HCT116 (cell line): ENCODE measurements at regions not wholly inside any gene's neighbourhood (a gene's known extent, or its start where the extent isn't known, plus 50 kb on each side); places are given as distances from the start of the nearest gene placed in this dataset.

Source experiments
- ATAC-seq: fragments of 200-7000 bp; cut with Tn5 transposase; 2 replicates; pipeline ENCODE4 v1.9.1; 2020; ENCODE audit warnings: mild to moderate bottlenecking, moderate library complexity
- BruUV-seq: library from RNA; stranded (reverse); fragments of 400-500 nt; replicated peaks from 2 replicates; lab custom pipeline; 2021; lab: Mats Ljungman, UMichigan
- CTCF ChIA-PET: fragments of 300-600 bp; sonication (Branson Sonifier 250); formaldehyde crosslinking; loops from one replicate; lab custom pipeline; 2021; ENCODE audit warnings: antibody characterized with exemption; lab: Charles Lee
- POLR2A ChIA-PET: fragments of 300-600, 350-600 bp; sonication (Branson Sonifier 250); formaldehyde crosslinking; loops from one replicate; lab custom pipeline; 2021; ENCODE audit warnings: antibody characterized with exemption; lab: Charles Lee
- RAD21 ChIA-PET, 2 experiments: fragments of 300-600 bp; sonication (Branson Sonifier 250); formaldehyde crosslinking; loops; one replicate each; lab custom pipeline; 2023; ENCODE audit warnings: low total read pairs in 2 of 2; ENCODE audit not compliant: uncharacterized antibody in 2 of 2, unreplicated experiment in 2 of 2, low non-redundant PET in 1 of 2; lab: Charles Lee
- DNase-seq: peaks from one replicate; pipeline ENCODE4 v3.0.0-alpha.2; 2010; ENCODE audit warnings: low read depth, low spot score
- H2AFZ ChIP-seq: fragments of 200-600 bp; shearing (Covaris generic), sonication (generic); 2 replicates; pipeline ENCODE4 v1.6.1; 2017; ENCODE audit warnings: low read depth, mixed run types, mixed read lengths, antibody characterized with exemption, low read length; ENCODE audit not compliant: poor library complexity, severe bottlenecking
- H3K27ac ChIP-seq: 2 replicates; pipeline ENCODE4 v1.5.1; 2012; ENCODE audit warnings: low read depth, low read length
- H3K27me3 ChIP-seq: fragments of 200-600 bp; sonication (generic); 2 replicates; pipeline ENCODE4 v1.6.1; 2016; ENCODE audit warnings: mixed run types, low read length, mixed read lengths; ENCODE audit not compliant: insufficient read depth
- H3K36me3 ChIP-seq, 2 experiments: fragments of 200-500 bp in 1 of 2; fragments of 200-600 bp in 1 of 2; sonication (Bioruptor generic) in 1 of 2; sonication (generic) in 1 of 2; 2 replicates each; pipeline versions ENCODE4 v1.5.1 to v1.6.1; 2014 to 2016; ENCODE audit warnings: low read length in 2 of 2, inconsistent platforms in 1 of 2, mixed read lengths in 1 of 2, mixed run types in 1 of 2; ENCODE audit not compliant: insufficient read depth in 2 of 2, control insufficient read depth in 1 of 2
- H3K4me1 ChIP-seq, 2 experiments: fragments of 200-600 bp in 1 of 2; sonication (generic) in 1 of 2; 2 replicates each; pipeline versions ENCODE4 v1.5.1 to v1.6.1; 2012 to 2017; ENCODE audit warnings: low read length in 2 of 2, inconsistent platforms in 1 of 2, mild to moderate bottlenecking in 1 of 2, mixed read lengths in 1 of 2, mixed run types in 1 of 2, moderate library complexity in 1 of 2; ENCODE audit not compliant: insufficient read depth in 2 of 2, control insufficient read depth in 1 of 2
- H3K4me2 ChIP-seq: fragments of 200-600 bp; sonication (generic); 2 replicates; pipeline ENCODE4 v1.6.1; 2017; ENCODE audit warnings: mixed run types, low read length, mixed read lengths
- H3K4me3 ChIP-seq, 2 experiments: fragments of 200-600 bp in 1 of 2; sonication (generic) in 1 of 2; replicated peaks in 1 of 2; 2 replicates each; pipeline ENCODE4 v1.5.1; 2011 to 2016; ENCODE audit warnings: low read length in 2 of 2, control low read depth in 1 of 2, low read depth in 1 of 2, mild to moderate bottlenecking in 1 of 2, mixed read lengths in 1 of 2, mixed run types in 1 of 2
- H3K79me2 ChIP-seq: fragments of 200-600 bp; sonication (generic); 2 replicates; pipeline ENCODE4 v1.6.1; 2017; ENCODE audit warnings: mild to moderate bottlenecking, mixed run types, low read length, moderate library complexity, mixed read lengths; ENCODE audit not compliant: insufficient read depth
- H3K9ac ChIP-seq: fragments of 200-600 bp; sonication (generic); 2 replicates; pipeline ENCODE4 v1.6.1; 2016; ENCODE audit warnings: low read length, mixed read lengths
- H3K9me2 ChIP-seq: fragments of 200-600 bp; sonication (generic), shearing (Covaris generic); 2 replicates; pipeline ENCODE4 v1.6.1; 2017; ENCODE audit warnings: mixed run types, mild to moderate bottlenecking, moderate library complexity; ENCODE audit not compliant: insufficient read depth
- H3K9me3 ChIP-seq, 2 experiments: fragments of 200-500 bp in 1 of 2; fragments of 200-600 bp in 1 of 2; sonication (Bioruptor generic) in 1 of 2; sonication (generic) in 1 of 2; 2 replicates each; pipeline ENCODE4 v1.6.1; 2014 to 2017; ENCODE audit warnings: low read length in 2 of 2, mixed read lengths in 2 of 2, inconsistent platforms in 1 of 2, low read depth in 1 of 2, mild to moderate bottlenecking in 1 of 2, mixed run types in 1 of 2, moderate library complexity in 1 of 2; ENCODE audit not compliant: control insufficient read depth in 1 of 2, insufficient read depth in 1 of 2
- H4K20me1 ChIP-seq: fragments of 200-600 bp; sonication (generic), shearing (Covaris generic); 2 replicates; pipeline ENCODE4 v1.6.1; 2017; ENCODE audit warnings: mixed run types, mild to moderate bottlenecking, moderate library complexity; ENCODE audit not compliant: insufficient read depth
- ATF3 ChIP-seq: IDR thresholded peaks from 2 replicates; pipeline ENCODE4 v1.6.1; 2012
- CEBPB ChIP-seq: IDR thresholded peaks from 2 replicates; pipeline ENCODE4 v1.6.1; 2012; ENCODE audit warnings: low read depth
- CTCF ChIP-seq, 3 experiments: fragments of 200-600 bp in 1 of 3; sonication (generic) in 1 of 3; IDR thresholded peaks in 2 of 3; conservative IDR thresholded peaks in 1 of 3; 2 replicates each; pipeline ENCODE4 v1.5.1; 2012 to 2017; ENCODE audit warnings: low read depth in 2 of 3, low read length in 2 of 3, antibody characterized with exemption in 1 of 3, borderline replicate concordance in 1 of 3, control low read depth in 1 of 3, mild to moderate bottlenecking in 1 of 3, mixed read lengths in 1 of 3, mixed run types in 1 of 3, moderate library complexity in 1 of 3; ENCODE audit not compliant: insufficient read depth in 1 of 3
- EGR1 ChIP-seq: IDR thresholded peaks from 2 replicates; pipeline ENCODE4 v1.6.1; 2012; ENCODE audit warnings: low read depth
- ELF1 ChIP-seq: IDR thresholded peaks from 2 replicates; pipeline ENCODE4 v1.6.1; 2012; ENCODE audit warnings: low read depth, borderline replicate concordance
- EZH2phosphoT487 ChIP-seq: fragments of 200-600 bp; IDR thresholded peaks from 2 replicates; pipeline ENCODE4 v1.6.1; 2018; ENCODE audit warnings: antibody characterized with exemption, borderline replicate concordance
- FOSL1 ChIP-seq: IDR thresholded peaks from 2 replicates; pipeline ENCODE4 v1.6.1; 2012; ENCODE audit warnings: low read depth
- POLR2A ChIP-seq: IDR thresholded peaks from 2 replicates; pipeline ENCODE4 v1.7.0; 2011; ENCODE audit warnings: borderline replicate concordance; ENCODE audit not compliant: insufficient read depth, insufficient read length; ENCODE audit errors: extremely low read depth
- RAD21 ChIP-seq: IDR thresholded peaks from 2 replicates; pipeline ENCODE4 v1.6.1; 2012; ENCODE audit warnings: low read depth, mild to moderate bottlenecking
- SIN3A ChIP-seq: IDR thresholded peaks from 2 replicates; pipeline ENCODE4 v1.6.1; 2012; ENCODE audit warnings: low read depth
- SP1 ChIP-seq: IDR thresholded peaks from 2 replicates; pipeline ENCODE4 v1.6.1; 2012; ENCODE audit warnings: low read depth
- SRF ChIP-seq: IDR thresholded peaks from 2 replicates; pipeline ENCODE4 v1.6.1; 2012; ENCODE audit warnings: low read depth
- TCF7L2 ChIP-seq: IDR thresholded peaks from 2 replicates; pipeline ENCODE4 v1.7.0; 2011; ENCODE audit warnings: borderline replicate concordance, inconsistent platforms; ENCODE audit not compliant: insufficient read depth, insufficient read length; ENCODE audit errors: extremely low read depth
- YY1 ChIP-seq: IDR thresholded peaks from 2 replicates; pipeline ENCODE4 v1.6.1; 2011; ENCODE audit warnings: low read length, low read depth, moderate library complexity, mild to moderate bottlenecking; ENCODE audit not compliant: insufficient replicate concordance; ENCODE audit errors: extremely low read depth
- ZBTB33 ChIP-seq: IDR thresholded peaks from 2 replicates; pipeline ENCODE4 v1.6.1; 2011; ENCODE audit warnings: mild to moderate bottlenecking, low read length, moderate library complexity; ENCODE audit not compliant: insufficient replicate concordance; ENCODE audit errors: extremely low read depth
- ZNF274 ChIP-seq: fragments of 200-500 bp; sonication (Bioruptor generic); IDR thresholded peaks from 2 replicates; pipeline ENCODE4 v1.6.1; 2014; ENCODE audit warnings: mild to moderate bottlenecking, low read depth, low read length, inconsistent platforms
- intact Hi-C: fragments of 100-400 bp; cut with micrococcal nuclease; formaldehyde crosslinking; loops from 2 replicates; pipeline ENCODE4 v1.10.0; 2022

- Histone ChIP-seq H3K36me3 (no peaks in the 10 kb centered on the region), H3K4me2 (no peak overlapping the region), H3K9ac (no peak overlapping the region), H3K9me3 (no peaks in the 10 kb centered on the region), H3K27ac (no peak overlapping the region), H3K27me3 (peaks cover 12% of the 10 kb centered on the region; the same call in 1 of the 2 replicates), H3K4me1 (no peaks in the 10 kb centered on the region), H4K20me1 (no peaks in the 10 kb centered on the region), H2AFZ (no peak overlapping the region), H3K9me2 (no peaks in the 10 kb centered on the region), H3K79me2 (no peaks in the 10 kb centered on the region), H3K4me3 (no peak overlapping the region)
- RAD21 ChIA-PET, result no interaction called here
- BruUV-seq, result no TSS peak
- TF ChIP-seq ZBTB33 (no peak), FOSL1 (no peak), POLR2A (no peak), RAD21 (no peak), CTCF (IDR thresholded peaks at IDR 0.05 in 2 of 3, conservative IDR thresholded peaks at IDR 0.05 in 1 of 3; ENCODE audit: borderline replicate concordance in 1 of 3, insufficient read depth in 1 of 3, low read depth in 2 of 3, low read length in 2 of 3) (no peak), YY1 (no peak), EGR1 (no peak), SIN3A (no peak), SP1 (no peak), ATF3 (no peak), EZH2phosphoT487 (no peak), ELF1 (no peak), ZNF274 (no peak), CEBPB (no peak), SRF (no peak), TCF7L2 (no peak)
- POLR2A ChIA-PET, result interaction anchor here (0.6 kb wide), 1 partner anchor 11 kb away, joined by 3 read pairs; no protein-coding TSS in a partner anchor
- intact Hi-C loops, result no loop called here
- DNase-seq (no peak), ATAC-seq (no peak)
- CTCF ChIA-PET, result no interaction called here
Measured at GRCh38 chr1:4084896-4085295, 184.8 kb upstream of the C1orf174 start.
